ENCODE measurements at regions not wholly inside any gene's neighbourhood (a gene's known extent, or its start where the extent isn't known, plus 50 kb on each side); places are given as distances from the start of the nearest gene placed in this dataset.

- no peak for TF ChIP-seq GATA2 (IDR thresholded peaks at IDR 0.05; ENCODE audit: low read depth, low read length)
- no peak for TF ChIP-seq GATA3 (IDR thresholded peaks at IDR 0.05; ENCODE audit: low read depth, low read length)
These were observed 73.0 kb upstream of the POMGNT2 start for GRCh38 chr3:43178891-43179366.

All from SH-SY5Y (cell line).